ENCODE measurements at regions not wholly inside any gene's neighbourhood (a gene's known extent, or its start where the extent isn't known, plus 50 kb on each side); places are given as distances from the start of the nearest gene placed in this dataset.

- TF ChIP-seq CTCF (conservative IDR thresholded peaks at IDR 0.05; ENCODE audit: low read depth), result no peak
- DNase-seq (ENCODE audit: low spot score), result no peak
- ChIA-PET CTCF (no interaction called here), POLR2A (ENCODE audit: low non-redundant PET) (no interaction called here)
- H3K27ac ChIP-seq, result no peak overlapping the region
Measured at GRCh38 chr11:98100689-98101088, 920.1 kb upstream of the CNTN5 start.

DNA sequence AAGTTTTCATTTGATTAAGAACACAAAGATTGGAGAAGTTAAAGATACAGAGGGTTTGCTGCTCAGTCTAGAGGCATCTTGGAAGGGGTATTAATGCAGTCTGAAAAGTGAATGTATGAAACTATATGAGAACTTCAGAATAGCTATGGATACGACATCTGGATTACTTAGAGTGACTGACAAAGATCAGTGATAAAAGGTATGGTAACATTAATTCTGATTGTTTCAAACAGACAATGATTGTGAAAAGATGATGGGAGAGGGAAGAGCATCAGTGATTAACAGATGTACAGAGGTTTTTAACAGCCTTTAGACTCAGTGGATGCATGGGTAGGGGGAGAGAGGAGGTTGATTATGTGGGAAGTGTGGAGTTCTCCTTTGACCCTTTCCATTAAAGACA lies 919.4 kb upstream of the CNTN5 start:
- H3K27ac ChIP-seq, result no peak overlapping the region
- no peak for TF ChIP-seq CTCF (conservative IDR thresholded peaks at IDR 0.05; ENCODE audit: low read depth)
- DNase-seq (ENCODE audit: low spot score), result no peak
- ChIA-PET POLR2A (ENCODE audit: low non-redundant PET) (no interaction called here), CTCF (no interaction called here)

DNA sequence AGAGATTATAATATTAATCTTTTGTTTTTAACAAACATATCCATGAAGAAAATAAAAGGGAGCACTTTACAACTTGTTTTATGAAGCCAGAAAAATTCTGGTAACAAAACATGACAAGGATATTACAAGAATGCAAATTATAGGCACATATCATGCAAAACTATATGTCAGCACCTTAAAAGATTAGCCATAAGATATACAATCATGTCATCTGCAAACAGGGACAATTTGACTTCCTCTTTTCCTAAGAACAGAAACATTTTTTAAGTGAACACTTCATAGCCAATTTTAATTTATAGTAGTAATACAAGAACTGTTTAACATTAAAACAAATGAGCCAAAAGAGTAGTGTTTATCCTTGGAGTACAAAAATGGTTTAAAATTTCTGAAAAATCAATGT lies 916.5 kb upstream of the CNTN5 start:
- DNase-seq (ENCODE audit: low spot score), result no peak
- CTCF ChIA-PET, result no interaction called here
- no peak for TF ChIP-seq CTCF (conservative IDR thresholded peaks at IDR 0.05; ENCODE audit: low read depth)

DNA sequence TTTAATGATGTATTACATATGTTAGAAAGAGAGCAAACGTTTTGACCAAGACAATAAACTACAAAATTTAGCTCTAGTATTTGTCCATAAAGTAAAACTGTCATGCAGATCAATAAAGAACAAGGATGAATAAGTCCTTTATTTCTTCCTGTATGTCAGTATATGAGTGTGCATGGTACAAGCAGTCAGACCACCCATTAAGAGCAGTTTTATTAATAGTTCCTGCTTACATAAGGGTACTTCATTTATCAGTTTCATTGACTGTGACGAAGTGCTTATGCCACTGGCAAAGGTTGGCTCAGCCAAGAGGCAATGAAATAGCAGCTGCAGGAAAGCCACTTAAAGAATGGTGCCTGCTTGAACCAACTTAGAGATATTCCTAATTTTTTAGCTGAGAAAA lies 913.0 kb upstream of the CNTN5 start:
- CTCF ChIA-PET, result interaction anchor here (0.6 kb wide), 1 partner anchor 1111 kb away, joined by 3 read pairs; no protein-coding TSS in a partner anchor

More for the DNA sequence above, 916.5 kb upstream of the CNTN5 start:
- H3K27ac ChIP-seq, result no peak overlapping the region
- POLR2A ChIA-PET (ENCODE audit: low non-redundant PET), result no interaction called here

DNA sequence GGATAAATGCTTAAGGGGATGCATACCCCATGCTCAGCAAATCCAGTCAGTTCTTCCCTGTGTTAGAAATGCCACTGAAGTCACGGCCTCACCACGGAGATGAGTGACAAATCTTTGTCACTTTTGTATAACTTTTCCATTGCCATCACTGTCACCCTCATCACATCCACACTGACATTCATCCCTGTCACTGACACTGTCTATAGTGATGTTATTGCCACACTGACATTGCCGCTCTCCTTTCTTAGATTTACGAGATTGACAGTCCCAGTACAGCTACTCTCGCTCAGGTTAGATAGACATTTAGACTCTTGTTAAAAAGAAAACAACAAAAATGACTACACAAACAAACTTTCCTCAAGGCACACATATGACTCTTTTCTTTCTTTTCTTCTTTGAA lies 910.7 kb upstream of the CNTN5 start:
- TF ChIP-seq CTCF (conservative IDR thresholded peaks at IDR 0.05; ENCODE audit: low read depth), result no peak
- ChIA-PET CTCF (interaction anchor here (0.5 kb wide), 1 partner anchor 1646 kb away, joined by 5 read pairs; no protein-coding TSS in a partner anchor), POLR2A (ENCODE audit: low non-redundant PET) (no interaction called here)

More for the DNA sequence above, 913.0 kb upstream of the CNTN5 start:
- no peak for TF ChIP-seq CTCF (conservative IDR thresholded peaks at IDR 0.05; ENCODE audit: low read depth)
- no peak overlapping the region for H3K27ac ChIP-seq
- DNase-seq (ENCODE audit: low spot score), result no peak
- POLR2A ChIA-PET (ENCODE audit: low non-redundant PET), result no interaction called here

DNA sequence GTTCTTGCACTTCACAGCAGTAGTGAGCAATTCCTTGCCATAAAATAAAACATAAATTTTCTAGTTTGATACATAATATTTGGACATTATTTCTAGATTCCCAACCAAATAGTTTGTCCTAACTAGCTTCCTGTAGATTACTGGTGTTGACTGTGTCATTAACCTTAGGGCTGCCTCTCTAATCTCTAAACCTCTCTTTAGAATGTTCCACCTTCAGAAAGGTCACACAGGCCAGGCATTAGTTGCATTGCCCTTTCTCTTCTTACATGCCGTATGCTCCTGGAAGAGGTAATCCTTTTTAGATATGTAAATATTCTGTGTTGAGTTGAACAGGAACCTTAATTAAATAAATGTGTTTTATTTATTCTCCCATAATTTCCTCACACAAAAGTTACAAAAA lies 904.9 kb upstream of the CNTN5 start:
- no peak for TF ChIP-seq CTCF (conservative IDR thresholded peaks at IDR 0.05; ENCODE audit: low read depth)
- POLR2A ChIA-PET (ENCODE audit: low non-redundant PET), result no interaction called here
- DNase-seq (ENCODE audit: low spot score), result no peak
- CTCF ChIA-PET, result no interaction called here
- no peak overlapping the region for H3K27ac ChIP-seq

More for the DNA sequence above, 910.7 kb upstream of the CNTN5 start:
- no peak for DNase-seq (ENCODE audit: low spot score)
- no peak overlapping the region for H3K27ac ChIP-seq

- H3K27ac ChIP-seq, result no peak overlapping the region
- CTCF ChIA-PET, result no interaction called here
- DNase-seq (ENCODE audit: low spot score), result no peak
- POLR2A ChIA-PET (ENCODE audit: low non-redundant PET), result no interaction called here
- no peak for TF ChIP-seq CTCF (conservative IDR thresholded peaks at IDR 0.05; ENCODE audit: low read depth)
Measured at GRCh38 chr11:98130117-98130625, 890.6 kb upstream of the CNTN5 start.

Data from RWPE1 (cell line).